ENCODE measurements at regions not wholly inside any gene's neighbourhood (a gene's known extent, or its start where the extent isn't known, plus 50 kb on each side); places are given as distances from the start of the nearest gene placed in this dataset.

DNA sequence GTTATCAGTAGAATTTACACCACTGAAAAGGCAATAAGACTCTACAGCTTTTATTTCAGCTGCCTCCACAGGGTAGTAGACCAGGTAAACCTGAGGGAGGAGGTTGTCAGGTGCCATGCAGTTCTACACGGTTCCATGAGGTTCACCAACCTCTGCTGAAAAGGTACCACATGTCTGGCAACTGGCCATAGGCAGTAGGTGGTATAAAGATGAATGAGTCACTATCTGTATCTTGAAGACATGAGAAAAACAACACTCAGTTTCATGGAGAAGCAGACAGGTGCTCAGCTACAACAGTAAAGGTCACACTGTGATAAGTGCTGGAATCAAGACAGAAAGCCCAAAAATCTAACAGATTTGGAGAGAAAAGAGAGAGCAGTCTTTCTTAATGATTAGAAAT is 145.4 kb downstream of the PTGER3 start:
- intact Hi-C loops (cut with DNase I), result no loop called here
- DNase-seq, result no peak
- no peak overlapping the region for H3K4me3 ChIP-seq
- WGBS, 4 donors, result 50 to 73% (median 67%) methylated on average over 1 of the region's 1 CpG
- no peaks in the 10 kb centered on the region for H3K36me3 ChIP-seq (replicated peaks in 1 of 2)
- no peaks in the 10 kb centered on the region for H3K27me3 ChIP-seq
- H3K4me1 ChIP-seq (replicated peaks in 1 of 2), result no peaks in the 10 kb centered on the region
- no peak overlapping the region for H3K27ac ChIP-seq
- no peak for TF ChIP-seq POLR2A (IDR thresholded peaks at IDR 0.05)
- TF ChIP-seq, protein P1, sequence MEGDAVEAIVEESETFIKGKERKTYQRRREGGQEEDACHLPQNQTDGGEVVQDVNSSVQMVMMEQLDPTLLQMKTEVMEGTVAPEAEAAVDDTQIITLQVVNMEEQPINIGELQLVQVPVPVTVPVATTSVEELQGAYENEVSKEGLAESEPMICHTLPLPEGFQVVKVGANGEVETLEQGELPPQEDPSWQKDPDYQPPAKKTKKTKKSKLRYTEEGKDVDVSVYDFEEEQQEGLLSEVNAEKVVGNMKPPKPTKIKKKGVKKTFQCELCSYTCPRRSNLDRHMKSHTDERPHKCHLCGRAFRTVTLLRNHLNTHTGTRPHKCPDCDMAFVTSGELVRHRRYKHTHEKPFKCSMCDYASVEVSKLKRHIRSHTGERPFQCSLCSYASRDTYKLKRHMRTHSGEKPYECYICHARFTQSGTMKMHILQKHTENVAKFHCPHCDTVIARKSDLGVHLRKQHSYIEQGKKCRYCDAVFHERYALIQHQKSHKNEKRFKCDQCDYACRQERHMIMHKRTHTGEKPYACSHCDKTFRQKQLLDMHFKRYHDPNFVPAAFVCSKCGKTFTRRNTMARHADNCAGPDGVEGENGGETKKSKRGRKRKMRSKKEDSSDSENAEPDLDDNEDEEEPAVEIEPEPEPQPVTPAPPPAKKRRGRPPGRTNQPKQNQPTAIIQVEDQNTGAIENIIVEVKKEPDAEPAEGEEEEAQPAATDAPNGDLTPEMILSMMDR (IDR thresholded peaks at IDR 0.05), result no peak
- H3K9me3 ChIP-seq (replicated peaks in 1 of 3), result no peaks in the 10 kb centered on the region

DNA sequence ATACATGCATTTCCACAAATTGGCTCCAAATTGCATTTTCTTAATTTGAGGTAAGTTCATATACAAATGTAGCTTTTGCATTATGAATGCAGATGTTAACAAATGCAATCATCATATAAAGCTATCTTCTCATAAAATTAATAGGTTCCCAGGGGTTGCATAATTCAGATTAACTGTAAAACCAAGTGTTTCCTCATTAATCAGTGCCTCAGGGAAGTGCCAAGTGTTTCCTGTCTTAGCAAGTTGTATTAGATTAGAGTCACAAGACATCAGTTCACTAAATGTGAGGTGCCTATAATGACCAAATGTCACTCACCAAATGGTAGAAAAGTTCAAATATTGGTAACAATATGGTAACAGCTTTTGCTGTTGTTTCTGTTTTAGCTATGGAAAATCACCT is 140.8 kb downstream of the PTGER3 start:
- Histone ChIP-seq H3K4me1 (replicated peaks in 1 of 2) (no peaks in the 10 kb centered on the region), H3K9me3 (replicated peaks in 1 of 3) (no peaks in the 10 kb centered on the region), H3K36me3 (replicated peaks in 1 of 2) (no peaks in the 10 kb centered on the region), H3K27ac (no peak overlapping the region), H3K27me3 (no peaks in the 10 kb centered on the region), H3K4me3 (no peak overlapping the region)
- intact Hi-C loops (cut with DNase I), result no loop called here
- no peak for DNase-seq
- TF ChIP-seq, protein P1 (IDR thresholded peaks at IDR 0.05), result no peak
- no peak for TF ChIP-seq POLR2A (IDR thresholded peaks at IDR 0.05)

DNA sequence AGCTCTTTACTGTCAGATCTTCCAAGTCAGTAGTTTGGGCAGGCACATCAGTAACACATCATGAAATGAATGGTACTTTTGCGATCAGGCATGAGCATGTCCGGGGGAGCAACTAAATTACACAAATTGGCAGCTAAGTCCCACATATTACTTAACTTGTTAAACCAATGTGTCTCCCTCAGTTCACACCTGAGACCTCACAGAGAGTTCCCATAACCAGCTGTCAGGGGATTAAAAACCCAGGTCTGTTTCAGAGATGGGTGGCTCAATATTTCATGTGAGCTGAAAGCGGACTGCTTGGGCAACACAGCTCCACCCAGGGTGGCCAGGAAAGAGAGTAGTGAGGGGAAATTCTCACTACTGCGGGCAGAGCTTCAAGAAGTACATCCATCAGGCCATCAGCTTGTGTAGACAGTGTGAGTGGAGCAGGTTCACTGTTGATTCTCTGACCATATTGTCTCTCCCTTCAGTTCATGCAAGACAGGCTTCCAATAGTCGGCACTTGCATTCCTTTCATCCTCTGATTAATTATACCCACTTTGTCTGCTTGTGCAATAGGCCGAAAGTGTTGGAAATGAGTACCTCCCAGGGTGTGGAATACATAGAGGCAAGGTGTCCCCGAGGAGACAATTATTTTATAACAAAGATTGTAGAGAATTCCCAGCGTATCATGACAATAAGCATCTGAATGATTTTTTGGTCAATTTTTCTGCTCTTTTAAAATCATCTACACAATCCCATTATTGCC is 139.9 kb downstream of the PTGER3 start:
- intact Hi-C loops (cut with DNase I), result no loop called here
- no peak for DNase-seq
- Histone ChIP-seq H3K4me3 (no peak overlapping the region), H3K4me1 (replicated peaks in 1 of 2) (no peaks in the 10 kb centered on the region), H3K9me3 (replicated peaks in 1 of 3) (no peaks in the 10 kb centered on the region), H3K27me3 (no peaks in the 10 kb centered on the region), H3K27ac (no peak overlapping the region), H3K36me3 (replicated peaks in 1 of 2) (no peaks in the 10 kb centered on the region)
- TF ChIP-seq, protein P1 (IDR thresholded peaks at IDR 0.05), result no peak
- no peak for TF ChIP-seq POLR2A (IDR thresholded peaks at IDR 0.05)
- WGBS, 4 donors, result 85 to 90% (median 85%) methylated on average over 8 of the region's 8 CpGs

DNA sequence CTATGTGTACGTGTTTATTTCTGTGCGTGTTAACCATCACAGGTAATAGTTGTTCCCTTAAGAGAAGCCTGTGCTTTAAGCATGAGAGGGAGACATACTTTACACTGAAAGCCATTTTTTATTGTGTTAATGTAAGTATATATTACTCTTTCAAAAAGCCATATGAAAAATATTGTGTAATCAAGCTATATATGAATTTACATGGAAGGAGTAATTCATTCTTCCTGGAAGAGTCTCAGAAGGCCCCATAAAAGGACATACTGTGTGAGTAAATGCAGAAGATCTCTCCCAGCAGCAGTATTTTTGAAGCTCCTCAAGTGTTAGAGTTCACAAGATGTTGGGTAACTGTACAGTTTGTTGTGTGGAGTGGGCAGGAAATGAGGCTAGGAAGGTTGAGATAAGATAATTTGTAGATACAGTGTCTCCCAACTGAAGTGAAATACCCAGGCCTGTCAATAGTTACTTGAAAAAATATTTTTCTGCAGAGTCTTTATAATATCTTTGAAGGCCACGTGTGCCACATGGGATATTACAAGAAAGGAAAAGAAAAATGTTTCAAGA is 138.3 kb downstream of the PTGER3 start:
- TF ChIP-seq POLR2A (IDR thresholded peaks at IDR 0.05), result no peak
- TF ChIP-seq, protein P1 (IDR thresholded peaks at IDR 0.05), result no peak
- Histone ChIP-seq H3K4me3 (no peak overlapping the region), H3K9me3 (replicated peaks in 1 of 3) (no peaks in the 10 kb centered on the region), H3K4me1 (replicated peaks in 1 of 2) (no peaks in the 10 kb centered on the region), H3K27ac (no peak overlapping the region), H3K27me3 (no peaks in the 10 kb centered on the region), H3K36me3 (replicated peaks in 1 of 2) (no peaks in the 10 kb centered on the region)
- intact Hi-C loops (cut with DNase I), result no loop called here
- 68 to 83% (median 74%) methylated on average over 3 of the region's 3 CpGs for WGBS, 4 donors
- no peak for DNase-seq

All from adrenal gland (tissue), 9 donors.